MM.1S (cell line): ENCODE measurements at regions not wholly inside any gene's neighbourhood (a gene's known extent, or its start where the extent isn't known, plus 50 kb on each side); places are given as distances from the start of the nearest gene placed in this dataset.

ENCODE experiments used
- DNase-seq: peaks from one replicate; pipeline ENCODE4 v3.0.0-alpha.2; 2015
- H2AFZ ChIP-seq: fragments of 300-600 bp; sonication (generic); 2 replicates; pipeline ENCODE4 v1.6.0; 2016; ENCODE audit warnings: antibody characterized with exemption, low read length
- H3F3A ChIP-seq: fragments of 300-600 bp; sonication (generic); 2 replicates; pipeline ENCODE4 v1.6.1; 2016; ENCODE audit warnings: mild to moderate bottlenecking, antibody characterized with exemption, low read length, moderate library complexity, mixed read lengths; ENCODE audit not compliant: insufficient read depth
- H3K27ac ChIP-seq: fragments of 300-600 bp; sonication (generic); 2 replicates; pipeline ENCODE4 v1.5.1; 2016; ENCODE audit warnings: mild to moderate bottlenecking, low read length
- H3K27me3 ChIP-seq: fragments of 300-600 bp; sonication (generic); replicated peaks from 2 replicates; pipeline ENCODE4 v1.6.0; 2016; ENCODE audit warnings: low read length; ENCODE audit not compliant: insufficient read depth
- H3K36me3 ChIP-seq: fragments of 300-600 bp; sonication (generic); replicated peaks from 2 replicates; pipeline ENCODE4 v1.6.1; 2016; ENCODE audit warnings: mild to moderate bottlenecking, low read length, mixed read lengths; ENCODE audit not compliant: insufficient read depth
- H3K4me1 ChIP-seq: fragments of 300-600 bp; sonication (generic); 2 replicates; pipeline ENCODE4 v1.6.1; 2016; ENCODE audit warnings: low read length, mixed read lengths
- H3K4me2 ChIP-seq: fragments of 300-600 bp; sonication (generic); 2 replicates; pipeline ENCODE4 v1.6.0; 2016; ENCODE audit warnings: low read depth, low read length
- H3K4me3 ChIP-seq: fragments of 300-600 bp; sonication (generic); 2 replicates; pipeline ENCODE4 v1.5.1; 2016; ENCODE audit warnings: low read length, mixed read lengths
- H3K79me2 ChIP-seq: fragments of 300-600 bp; sonication (generic); 2 replicates; pipeline ENCODE4 v1.6.1; 2016; ENCODE audit warnings: mixed run types, low read length, mixed read lengths
- H3K9ac ChIP-seq: fragments of 300-600 bp; sonication (generic); 2 replicates; pipeline ENCODE4 v1.6.1; 2016; ENCODE audit warnings: low read length, mixed read lengths
- H3K9me2 ChIP-seq: fragments of 300-600 bp; sonication (generic); replicated peaks from 2 replicates; pipeline ENCODE4 v1.6.1; 2016; ENCODE audit warnings: mild to moderate bottlenecking, low read length, mixed read lengths; ENCODE audit not compliant: insufficient read depth
- H3K9me3 ChIP-seq: fragments of 300-600 bp; sonication (generic); replicated peaks from 2 replicates; pipeline ENCODE4 v1.6.1; 2016; ENCODE audit warnings: mild to moderate bottlenecking, low read length, mixed read lengths; ENCODE audit not compliant: insufficient read depth
- H4K20me1 ChIP-seq: fragments of 300-600 bp; sonication (generic); 2 replicates; pipeline ENCODE4 v1.6.1; 2016; ENCODE audit warnings: mild to moderate bottlenecking, low read length, moderate library complexity, mixed read lengths; ENCODE audit not compliant: insufficient read depth
- EZH2 ChIP-seq: fragments of 300-600 bp; sonication (generic); optimal IDR thresholded peaks from 2 replicates; pipeline ENCODE3; 2017; ENCODE audit warnings: low read depth, mild to moderate bottlenecking, antibody characterized with exemption, low read length, mixed read lengths
- EZH2phosphoT487 ChIP-seq: fragments of 300-600 bp; sonication (generic); IDR thresholded peaks from 2 replicates; pipeline ENCODE4 v1.6.1; 2018; ENCODE audit warnings: antibody characterized with exemption, low read length
- TF ChIP-seq, protein P1 (sequence below): fragments of 300-600 bp; sonication (generic); IDR thresholded peaks from 2 replicates; pipeline ENCODE4 v1.5.1; 2016; ENCODE audit warnings: antibody characterized with exemption, low read length, mixed read lengths

DNA sequence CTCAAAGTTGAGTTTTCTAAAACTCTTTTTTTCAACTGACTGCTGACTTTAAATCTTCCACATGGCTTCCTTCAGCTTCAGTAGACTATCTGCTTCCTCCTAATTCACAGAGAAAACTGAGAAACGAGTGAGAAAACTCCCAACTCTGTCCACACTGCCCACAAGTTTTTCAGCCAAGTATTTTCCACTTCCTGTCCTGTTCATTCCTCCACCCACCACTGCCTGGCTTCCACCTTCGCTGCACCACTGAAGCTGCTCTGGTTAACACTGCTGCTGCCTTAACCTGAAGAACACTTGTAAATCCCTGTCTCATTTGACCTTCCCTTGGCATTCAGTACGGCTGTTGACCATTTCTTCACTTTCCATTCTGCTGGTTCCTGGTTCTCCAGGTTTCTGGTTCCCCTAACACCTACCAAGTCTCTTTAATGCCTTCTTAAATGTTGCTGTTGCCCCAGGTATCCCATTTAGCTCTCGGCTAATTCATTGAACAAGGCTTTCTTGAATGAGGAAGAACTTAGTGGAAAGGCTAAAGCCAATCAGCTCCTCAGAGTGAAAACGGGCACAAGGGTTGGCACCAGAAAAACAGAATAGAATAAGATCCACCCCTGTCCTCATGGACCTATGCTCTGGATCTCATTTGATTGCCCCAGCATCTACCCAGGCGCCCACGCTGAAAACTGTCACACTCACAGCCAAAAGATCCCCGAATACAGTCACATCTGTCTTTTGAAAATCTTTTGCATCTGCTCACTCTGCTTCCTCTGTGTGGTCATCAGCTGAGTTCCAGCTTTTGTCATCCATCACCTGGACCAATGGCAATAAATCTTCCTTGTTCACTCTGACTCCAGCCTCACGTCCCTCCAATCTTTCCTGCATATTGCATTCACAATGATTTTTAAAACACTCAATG, 104.4 kb upstream of the TAB2 start:
- DNase-seq, result no peak
- Histone ChIP-seq H3K4me3 (no peak overlapping the region), H3K9me2 (no peaks in the 10 kb centered on the region), H3K9ac (no peak overlapping the region), H3K27ac (no peak overlapping the region), H3K36me3 (no peaks in the 10 kb centered on the region), H4K20me1 (no peaks in the 10 kb centered on the region), H3K4me2 (no peak overlapping the region), H2AFZ (no peak overlapping the region), H3K9me3 (no peaks in the 10 kb centered on the region), H3K4me1 (peaks cover 15% of the 10 kb centered on the region), H3K27me3 (no peaks in the 10 kb centered on the region), H3K79me2 (no peaks in the 10 kb centered on the region), H3F3A (no peaks in the 10 kb centered on the region)
- no peak for TF ChIP-seq EZH2phosphoT487
- TF ChIP-seq, protein P1, sequence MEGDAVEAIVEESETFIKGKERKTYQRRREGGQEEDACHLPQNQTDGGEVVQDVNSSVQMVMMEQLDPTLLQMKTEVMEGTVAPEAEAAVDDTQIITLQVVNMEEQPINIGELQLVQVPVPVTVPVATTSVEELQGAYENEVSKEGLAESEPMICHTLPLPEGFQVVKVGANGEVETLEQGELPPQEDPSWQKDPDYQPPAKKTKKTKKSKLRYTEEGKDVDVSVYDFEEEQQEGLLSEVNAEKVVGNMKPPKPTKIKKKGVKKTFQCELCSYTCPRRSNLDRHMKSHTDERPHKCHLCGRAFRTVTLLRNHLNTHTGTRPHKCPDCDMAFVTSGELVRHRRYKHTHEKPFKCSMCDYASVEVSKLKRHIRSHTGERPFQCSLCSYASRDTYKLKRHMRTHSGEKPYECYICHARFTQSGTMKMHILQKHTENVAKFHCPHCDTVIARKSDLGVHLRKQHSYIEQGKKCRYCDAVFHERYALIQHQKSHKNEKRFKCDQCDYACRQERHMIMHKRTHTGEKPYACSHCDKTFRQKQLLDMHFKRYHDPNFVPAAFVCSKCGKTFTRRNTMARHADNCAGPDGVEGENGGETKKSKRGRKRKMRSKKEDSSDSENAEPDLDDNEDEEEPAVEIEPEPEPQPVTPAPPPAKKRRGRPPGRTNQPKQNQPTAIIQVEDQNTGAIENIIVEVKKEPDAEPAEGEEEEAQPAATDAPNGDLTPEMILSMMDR, result no peak
- no peak for TF ChIP-seq EZH2

DNA sequence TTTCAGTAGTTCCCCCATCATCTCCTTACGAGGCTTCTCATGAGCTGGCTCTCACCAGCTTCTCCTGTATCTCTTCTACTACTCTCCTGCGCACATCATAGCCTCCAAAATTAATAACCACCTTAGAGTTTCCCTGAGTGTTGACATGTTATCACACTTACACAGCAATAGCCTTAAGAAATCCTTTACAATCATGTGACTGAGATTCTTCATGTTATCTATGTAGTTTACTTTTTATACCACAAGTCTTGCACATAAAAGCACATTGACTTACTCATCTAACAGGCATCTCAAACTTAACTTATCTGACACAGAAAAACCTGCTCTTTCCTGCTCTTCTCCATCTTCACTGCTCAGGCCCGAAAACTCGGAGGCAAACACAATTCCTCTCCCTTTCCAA, 103.7 kb upstream of the TAB2 start:
- no peak overlapping the region for H3K4me3 ChIP-seq
- no peaks in the 10 kb centered on the region for H3F3A ChIP-seq
- H3K9me2 ChIP-seq, result no peaks in the 10 kb centered on the region
- no peaks in the 10 kb centered on the region for H3K36me3 ChIP-seq
- H3K27ac ChIP-seq, result no peak overlapping the region
- TF ChIP-seq EZH2 (no peak), EZH2phosphoT487 (no peak)
- TF ChIP-seq, protein P1, result no peak
- no peaks in the 10 kb centered on the region for H3K79me2 ChIP-seq
- no peak overlapping the region for H2AFZ ChIP-seq
- H3K4me1 ChIP-seq, result peaks cover 15% of the 10 kb centered on the region
- H3K9ac ChIP-seq, result no peak overlapping the region
- H4K20me1 ChIP-seq, result no peaks in the 10 kb centered on the region
- H3K27me3 ChIP-seq, result no peaks in the 10 kb centered on the region
- no peak for DNase-seq
- no peak overlapping the region for H3K4me2 ChIP-seq
- no peaks in the 10 kb centered on the region for H3K9me3 ChIP-seq

DNA sequence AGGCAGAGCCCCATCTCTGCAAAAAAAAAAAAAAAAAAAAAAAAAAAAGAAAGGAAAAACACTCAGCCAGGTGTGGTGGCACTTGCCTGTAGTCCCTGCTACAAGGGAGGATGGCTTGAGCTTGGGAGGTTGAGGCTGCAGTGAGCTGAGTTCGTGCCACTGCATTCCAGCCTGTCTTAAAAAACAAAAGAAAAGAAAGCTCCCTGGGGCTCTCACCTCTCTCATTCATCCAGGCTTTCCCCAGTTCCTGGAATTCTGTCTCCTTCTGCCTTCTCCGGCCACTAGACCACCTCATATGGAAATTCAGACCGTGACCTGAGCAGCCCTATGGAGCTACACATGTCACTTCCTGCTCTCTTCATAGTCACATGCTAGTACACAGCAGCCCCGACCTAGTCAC, 101.1 kb upstream of the TAB2 start:
- Histone ChIP-seq H3K9me2 (no peaks in the 10 kb centered on the region), H3K27me3 (no peaks in the 10 kb centered on the region), H3K4me2 (no peak overlapping the region), H3K79me2 (no peaks in the 10 kb centered on the region), H2AFZ (no peak overlapping the region), H3F3A (no peaks in the 10 kb centered on the region), H3K27ac (no peak overlapping the region), H3K4me3 (no peak overlapping the region), H3K4me1 (peaks cover 15% of the 10 kb centered on the region), H3K36me3 (no peaks in the 10 kb centered on the region), H4K20me1 (no peaks in the 10 kb centered on the region), H3K9me3 (no peaks in the 10 kb centered on the region), H3K9ac (no peak overlapping the region)
- TF ChIP-seq EZH2, result no peak
- TF ChIP-seq, protein P1, result no peak
- no peak for TF ChIP-seq EZH2phosphoT487
- DNase-seq, result no peak
